GM23338 (cell line): ENCODE measurements at regions not wholly inside any gene's neighbourhood (a gene's known extent, or its start where the extent isn't known, plus 50 kb on each side); places are given as distances from the start of the nearest gene placed in this dataset.

Source experiments
- ATAC-seq: fragments of 200-7000 bp; cut with Tn5 transposase; 3 replicates; pipeline ENCODE4 v1.9.1; 2020
- DNase-seq: peaks from one replicate; pipeline ENCODE4 v3.0.0-alpha.2; 2015; ENCODE audit warnings: low spot score
- H2AFZ ChIP-seq: fragments of 200-600 bp; sonication (generic); 2 replicates; pipeline ENCODE4 v1.8.0; 2016; ENCODE audit warnings: antibody characterized with exemption, mild to moderate bottlenecking, moderate library complexity
- H3F3A ChIP-seq: fragments of 200-600 bp; sonication (generic); replicated peaks from 2 replicates; pipeline ENCODE4 v1.8.0; 2017; ENCODE audit warnings: antibody characterized with exemption, mixed run types, low read depth
- H3K27ac ChIP-seq: fragments of 200-600 bp; sonication (generic); 2 replicates; pipeline ENCODE4 v1.6.1; 2016; ENCODE audit warnings: low read depth
- H3K27me3 ChIP-seq: fragments of 200-600 bp; sonication (generic); 2 replicates; pipeline ENCODE4 v1.8.0; 2016; ENCODE audit warnings: mild to moderate bottlenecking, mixed run types, moderate library complexity; ENCODE audit not compliant: insufficient read depth
- H3K36me3 ChIP-seq: fragments of 200-600 bp; sonication (generic); 2 replicates; pipeline ENCODE4 v1.8.0; 2016; ENCODE audit warnings: mild to moderate bottlenecking; ENCODE audit not compliant: insufficient read depth
- H3K4me1 ChIP-seq: fragments of 200-600 bp; sonication (generic); 2 replicates; pipeline ENCODE4 v1.8.0; 2016; ENCODE audit warnings: mild to moderate bottlenecking, moderate library complexity; ENCODE audit not compliant: insufficient read depth
- H3K4me2 ChIP-seq: fragments of 200-600 bp; sonication (generic); 2 replicates; pipeline ENCODE4 v1.7.1; 2017; ENCODE audit warnings: mixed run types
- H3K4me3 ChIP-seq: fragments of 200-600 bp; sonication (generic); 2 replicates; pipeline ENCODE4 v1.6.1; 2016; ENCODE audit warnings: mixed run types
- H3K79me2 ChIP-seq: fragments of 200-600 bp; sonication (generic); replicated peaks from 2 replicates; pipeline ENCODE4 v1.8.0; 2017; ENCODE audit warnings: mild to moderate bottlenecking; ENCODE audit not compliant: insufficient read depth
- H3K9me2 ChIP-seq: fragments of 200-600 bp; sonication (generic); 2 replicates; pipeline ENCODE4 v1.8.0; 2017; ENCODE audit not compliant: insufficient read depth
- H4K20me1 ChIP-seq: fragments of 200-600 bp; sonication (generic); replicated peaks from 2 replicates; pipeline ENCODE4 v1.8.0; 2017; ENCODE audit warnings: mild to moderate bottlenecking; ENCODE audit not compliant: insufficient read depth
- H3K27ac Mint-ChIP-seq: 2 replicates; pipeline ENCODE4 v1.8.0; 2020; ENCODE audit warnings: inconsistent platforms, mild to moderate bottlenecking, moderate library complexity, mixed read lengths
- H3K27me3 Mint-ChIP-seq: 3 replicates; pipeline ENCODE4 v1.8.0; 2022; ENCODE audit warnings: low read depth, mild to moderate bottlenecking, moderate library complexity, mixed read lengths, inconsistent platforms; ENCODE audit not compliant: insufficient read depth, poor library complexity
- H3K36me3 Mint-ChIP-seq: 3 replicates; pipeline ENCODE4 v1.8.0; 2021; ENCODE audit warnings: low read depth, mild to moderate bottlenecking, inconsistent platforms, moderate library complexity, mixed read lengths
- H3K4me1 Mint-ChIP-seq: 3 replicates; pipeline ENCODE4 v1.8.0; 2020; ENCODE audit warnings: mild to moderate bottlenecking, inconsistent platforms, mixed read lengths
- H3K4me3 Mint-ChIP-seq: 3 replicates; pipeline ENCODE4 v1.8.0; 2021; ENCODE audit warnings: moderate library complexity, mild to moderate bottlenecking, inconsistent platforms, mixed read lengths
- H3K9me3 Mint-ChIP-seq: 3 replicates; pipeline ENCODE4 v1.8.0; 2020; ENCODE audit warnings: moderate library complexity, mild to moderate bottlenecking, inconsistent platforms, mixed read lengths
- CREB1 ChIP-seq: fragments of 250-450 bp; sonication (Bioruptor Pico); IDR thresholded peaks from 2 replicates; pipeline ENCODE4 v1.5.0; 2020; ENCODE audit warnings: low read depth, mild to moderate bottlenecking, moderate library complexity
- EZH2 ChIP-seq: fragments of 200-600 bp; sonication (generic); IDR thresholded peaks from one replicate; pipeline ENCODE4 v1.8.0; 2017; ENCODE audit warnings: antibody characterized with exemption, mild to moderate bottlenecking, low read depth; ENCODE audit not compliant: unreplicated experiment
- EZH2phosphoT487 ChIP-seq: fragments of 200-600 bp; sonication (generic); IDR thresholded peaks from one replicate; pipeline ENCODE4 v1.8.1; 2018; ENCODE audit warnings: antibody characterized with exemption; ENCODE audit not compliant: unreplicated experiment
- JUNB ChIP-seq: IDR thresholded peaks from one replicate; pipeline ENCODE4 v1.6.1; 2016; ENCODE audit warnings: antibody characterized with exemption; ENCODE audit not compliant: unreplicated experiment
- NANOG ChIP-seq: IDR thresholded peaks from 2 replicates; pipeline ENCODE4 v1.6.1; 2016; ENCODE audit warnings: antibody characterized with exemption, borderline replicate concordance
- POLR2AphosphoS5 ChIP-seq: IDR thresholded peaks from 2 replicates; pipeline ENCODE4 v1.6.1; 2016; ENCODE audit warnings: antibody characterized with exemption, low read depth
- STAT1 ChIP-seq: IDR thresholded peaks from one replicate; pipeline ENCODE4 v1.6.1; 2016; ENCODE audit warnings: antibody characterized with exemption; ENCODE audit not compliant: unreplicated experiment
- ZNF114 ChIP-seq: fragments of 250-450 bp; sonication (Bioruptor Pico); IDR thresholded peaks from 2 replicates; pipeline ENCODE4 v1.5.0; 2020; ENCODE audit warnings: mild to moderate bottlenecking, moderate library complexity
- ZNF331 ChIP-seq: fragments of 250-450 bp; sonication (Bioruptor Pico); IDR thresholded peaks from 2 replicates; pipeline ENCODE4 v1.5.0; 2020; ENCODE audit warnings: low read depth, mild to moderate bottlenecking, moderate library complexity
- TF ChIP-seq, protein P1 (sequence below): IDR thresholded peaks from one replicate; pipeline ENCODE4 v1.6.1; 2018; ENCODE audit warnings: antibody characterized with exemption; ENCODE audit not compliant: unreplicated experiment
- TF ChIP-seq, protein P2 (sequence below): IDR thresholded peaks from 2 replicates; pipeline ENCODE4 v1.6.1; 2016; ENCODE audit warnings: antibody characterized with exemption
- TF ChIP-seq, protein P3 (sequence below), 2 experiments: fragments of 200-600 bp in 1 of 2; sonication (generic) in 1 of 2; conservative IDR thresholded peaks; 2 replicates each; pipeline versions ENCODE4 v1.5.1 to v1.6.1; 2016 to 2017; ENCODE audit warnings: antibody characterized with exemption in 2 of 2, low read depth in 2 of 2, mild to moderate bottlenecking in 2 of 2, moderate library complexity in 1 of 2

DNA sequence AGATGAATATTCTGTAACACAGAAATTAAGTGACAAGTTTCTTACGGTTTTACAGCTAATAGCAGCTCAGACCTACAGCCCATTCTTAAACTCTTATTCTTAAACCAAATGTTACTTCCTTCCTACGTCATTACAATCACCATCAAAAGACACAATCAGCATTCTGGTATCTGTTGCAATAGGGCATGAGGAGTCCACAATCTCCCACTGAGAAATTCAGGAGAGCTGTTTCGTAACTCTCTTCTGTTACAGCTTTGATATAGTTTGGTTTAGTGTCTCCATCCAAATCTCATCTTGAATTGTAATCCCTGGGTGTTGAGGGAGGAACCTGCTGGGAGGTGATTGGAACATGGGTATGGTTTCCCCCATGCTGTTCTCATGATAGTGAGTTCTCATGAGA, 163.4 kb downstream of the GAS1 start (continued):
- TF ChIP-seq CREB1 (no peak), JUNB (no peak), NANOG (no peak), EZH2 (no peak), ZNF114 (no peak), ZNF331 (CRISPR knock-in tag) (no peak), EZH2phosphoT487 (no peak)
- TF ChIP-seq, protein P1, sequence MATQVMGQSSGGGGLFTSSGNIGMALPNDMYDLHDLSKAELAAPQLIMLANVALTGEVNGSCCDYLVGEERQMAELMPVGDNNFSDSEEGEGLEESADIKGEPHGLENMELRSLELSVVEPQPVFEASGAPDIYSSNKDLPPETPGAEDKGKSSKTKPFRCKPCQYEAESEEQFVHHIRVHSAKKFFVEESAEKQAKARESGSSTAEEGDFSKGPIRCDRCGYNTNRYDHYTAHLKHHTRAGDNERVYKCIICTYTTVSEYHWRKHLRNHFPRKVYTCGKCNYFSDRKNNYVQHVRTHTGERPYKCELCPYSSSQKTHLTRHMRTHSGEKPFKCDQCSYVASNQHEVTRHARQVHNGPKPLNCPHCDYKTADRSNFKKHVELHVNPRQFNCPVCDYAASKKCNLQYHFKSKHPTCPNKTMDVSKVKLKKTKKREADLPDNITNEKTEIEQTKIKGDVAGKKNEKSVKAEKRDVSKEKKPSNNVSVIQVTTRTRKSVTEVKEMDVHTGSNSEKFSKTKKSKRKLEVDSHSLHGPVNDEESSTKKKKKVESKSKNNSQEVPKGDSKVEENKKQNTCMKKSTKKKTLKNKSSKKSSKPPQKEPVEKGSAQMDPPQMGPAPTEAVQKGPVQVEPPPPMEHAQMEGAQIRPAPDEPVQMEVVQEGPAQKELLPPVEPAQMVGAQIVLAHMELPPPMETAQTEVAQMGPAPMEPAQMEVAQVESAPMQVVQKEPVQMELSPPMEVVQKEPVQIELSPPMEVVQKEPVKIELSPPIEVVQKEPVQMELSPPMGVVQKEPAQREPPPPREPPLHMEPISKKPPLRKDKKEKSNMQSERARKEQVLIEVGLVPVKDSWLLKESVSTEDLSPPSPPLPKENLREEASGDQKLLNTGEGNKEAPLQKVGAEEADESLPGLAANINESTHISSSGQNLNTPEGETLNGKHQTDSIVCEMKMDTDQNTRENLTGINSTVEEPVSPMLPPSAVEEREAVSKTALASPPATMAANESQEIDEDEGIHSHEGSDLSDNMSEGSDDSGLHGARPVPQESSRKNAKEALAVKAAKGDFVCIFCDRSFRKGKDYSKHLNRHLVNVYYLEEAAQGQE, result no peak
- TF ChIP-seq, protein P2, sequence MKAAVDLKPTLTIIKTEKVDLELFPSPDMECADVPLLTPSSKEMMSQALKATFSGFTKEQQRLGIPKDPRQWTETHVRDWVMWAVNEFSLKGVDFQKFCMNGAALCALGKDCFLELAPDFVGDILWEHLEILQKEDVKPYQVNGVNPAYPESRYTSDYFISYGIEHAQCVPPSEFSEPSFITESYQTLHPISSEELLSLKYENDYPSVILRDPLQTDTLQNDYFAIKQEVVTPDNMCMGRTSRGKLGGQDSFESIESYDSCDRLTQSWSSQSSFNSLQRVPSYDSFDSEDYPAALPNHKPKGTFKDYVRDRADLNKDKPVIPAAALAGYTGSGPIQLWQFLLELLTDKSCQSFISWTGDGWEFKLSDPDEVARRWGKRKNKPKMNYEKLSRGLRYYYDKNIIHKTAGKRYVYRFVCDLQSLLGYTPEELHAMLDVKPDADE, result no peak
- TF ChIP-seq, protein P3, sequence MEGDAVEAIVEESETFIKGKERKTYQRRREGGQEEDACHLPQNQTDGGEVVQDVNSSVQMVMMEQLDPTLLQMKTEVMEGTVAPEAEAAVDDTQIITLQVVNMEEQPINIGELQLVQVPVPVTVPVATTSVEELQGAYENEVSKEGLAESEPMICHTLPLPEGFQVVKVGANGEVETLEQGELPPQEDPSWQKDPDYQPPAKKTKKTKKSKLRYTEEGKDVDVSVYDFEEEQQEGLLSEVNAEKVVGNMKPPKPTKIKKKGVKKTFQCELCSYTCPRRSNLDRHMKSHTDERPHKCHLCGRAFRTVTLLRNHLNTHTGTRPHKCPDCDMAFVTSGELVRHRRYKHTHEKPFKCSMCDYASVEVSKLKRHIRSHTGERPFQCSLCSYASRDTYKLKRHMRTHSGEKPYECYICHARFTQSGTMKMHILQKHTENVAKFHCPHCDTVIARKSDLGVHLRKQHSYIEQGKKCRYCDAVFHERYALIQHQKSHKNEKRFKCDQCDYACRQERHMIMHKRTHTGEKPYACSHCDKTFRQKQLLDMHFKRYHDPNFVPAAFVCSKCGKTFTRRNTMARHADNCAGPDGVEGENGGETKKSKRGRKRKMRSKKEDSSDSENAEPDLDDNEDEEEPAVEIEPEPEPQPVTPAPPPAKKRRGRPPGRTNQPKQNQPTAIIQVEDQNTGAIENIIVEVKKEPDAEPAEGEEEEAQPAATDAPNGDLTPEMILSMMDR (conservative IDR thresholded peaks at IDR 0.05; ENCODE audit: low read depth in 2 of 2), result no peak

DNA sequence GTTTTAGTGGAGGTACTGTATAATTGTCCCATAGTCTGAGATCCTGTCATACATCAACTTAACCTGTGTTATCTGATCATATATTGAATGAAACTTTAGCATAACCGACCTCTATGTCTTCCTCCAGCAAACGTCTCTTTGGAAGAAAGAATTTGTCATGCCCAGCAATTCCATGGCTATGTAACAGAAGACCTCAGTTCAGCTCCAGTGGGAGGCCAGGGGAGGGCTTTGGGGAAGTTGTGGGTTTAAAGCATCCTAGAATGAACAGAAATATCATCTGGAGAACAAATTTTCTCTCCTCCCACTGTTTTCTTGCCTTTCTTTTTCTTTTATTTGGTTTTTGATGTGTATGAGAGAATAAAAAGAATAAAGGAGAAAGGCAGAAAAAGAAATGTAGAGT, 164.5 kb downstream of the GAS1 start:
- no peak overlapping the region for H3K27ac ChIP-seq
- H3K4me2 ChIP-seq, result no peak overlapping the region
- Mint-ChIP-seq H3K4me1 (peaks cover 2% of the 10 kb centered on the region; the same call in 1 of the 3 replicates), H3K27me3 (no peaks in the 10 kb centered on the region), H3K27ac (no peak overlapping the region), H3K4me3 (no peak overlapping the region), H3K36me3 (no peaks in the 10 kb centered on the region), H3K9me3 (no peaks in the 10 kb centered on the region)
- H2AFZ ChIP-seq, result no peak overlapping the region
- H3K27me3 ChIP-seq, result no peaks in the 10 kb centered on the region
- no peak for ATAC-seq
- H3K4me3 ChIP-seq, result no peak overlapping the region
- H3K9me2 ChIP-seq, result peaks cover 13% of the 10 kb centered on the region
- H4K20me1 ChIP-seq, result no peaks in the 10 kb centered on the region
- TF ChIP-seq STAT1 (no peak), POLR2AphosphoS5 (no peak), CREB1 (no peak), EZH2phosphoT487 (no peak)
- H3K36me3 ChIP-seq, result no peaks in the 10 kb centered on the region
- no peaks in the 10 kb centered on the region for H3K4me1 ChIP-seq
- DNase-seq, result no peak
- no peaks in the 10 kb centered on the region for H3K79me2 ChIP-seq
- no peaks in the 10 kb centered on the region for H3F3A ChIP-seq
